GM18519 (cell line): ENCODE measurements at regions not wholly inside any gene's neighbourhood (a gene's known extent, or its start where the extent isn't known, plus 50 kb on each side); places are given as distances from the start of the nearest gene placed in this dataset.
"Not testable (repeated sequence)": the region's sequence is repeated elsewhere in the genome, so short reads cannot be mapped to it uniquely, and the experiment has no call there.

ENCODE experiments used
- ATAC-seq: cut with Tn5 transposase; IDR thresholded peaks from one replicate; pipeline ENCODE4 v1.9.1; 2021; ENCODE audit warnings: mild to moderate bottlenecking, moderate library complexity; ENCODE audit not compliant: unreplicated experiment, low FRiP score

DNA sequence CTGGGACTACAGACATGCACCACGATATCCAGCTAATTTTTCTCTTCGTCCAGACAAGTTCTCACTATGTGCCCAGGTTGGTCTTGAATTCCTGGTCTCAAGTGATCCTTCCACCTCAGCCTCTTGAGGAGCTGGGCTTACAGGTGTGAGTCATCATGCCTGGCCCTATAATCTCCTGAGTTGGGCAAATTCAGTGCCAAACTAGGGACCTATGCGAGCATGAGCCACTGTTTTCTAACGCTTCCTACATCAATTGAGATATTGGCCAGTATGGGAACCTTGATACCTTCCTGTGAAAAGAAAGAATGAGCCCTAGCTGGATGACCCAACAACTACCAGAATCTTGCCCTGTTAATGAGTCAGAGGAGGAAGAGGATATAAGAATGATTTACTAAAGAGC, 585.2 kb downstream of the C12orf50 start:
- no peak for ATAC-seq

DNA sequence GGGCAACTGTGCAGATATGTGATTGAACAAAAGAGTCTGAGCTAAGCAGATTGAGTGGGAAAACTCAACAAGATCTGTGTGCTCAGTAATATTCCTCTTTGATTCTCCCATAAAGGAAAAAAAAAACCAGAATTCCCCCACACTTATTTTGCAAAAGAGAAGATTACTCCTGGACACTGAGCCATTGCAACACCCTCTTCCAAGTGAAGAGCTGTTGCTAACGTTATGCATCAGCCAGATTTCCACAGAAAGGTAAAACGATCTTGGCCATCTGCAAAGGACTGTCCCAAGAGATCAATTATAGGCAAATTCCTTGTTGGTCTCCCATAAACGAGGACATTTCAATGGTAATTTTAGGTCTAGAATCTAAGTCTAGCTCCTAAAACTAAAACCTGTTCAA, 587.7 kb downstream of the C12orf50 start:
- no peak for ATAC-seq

DNA sequence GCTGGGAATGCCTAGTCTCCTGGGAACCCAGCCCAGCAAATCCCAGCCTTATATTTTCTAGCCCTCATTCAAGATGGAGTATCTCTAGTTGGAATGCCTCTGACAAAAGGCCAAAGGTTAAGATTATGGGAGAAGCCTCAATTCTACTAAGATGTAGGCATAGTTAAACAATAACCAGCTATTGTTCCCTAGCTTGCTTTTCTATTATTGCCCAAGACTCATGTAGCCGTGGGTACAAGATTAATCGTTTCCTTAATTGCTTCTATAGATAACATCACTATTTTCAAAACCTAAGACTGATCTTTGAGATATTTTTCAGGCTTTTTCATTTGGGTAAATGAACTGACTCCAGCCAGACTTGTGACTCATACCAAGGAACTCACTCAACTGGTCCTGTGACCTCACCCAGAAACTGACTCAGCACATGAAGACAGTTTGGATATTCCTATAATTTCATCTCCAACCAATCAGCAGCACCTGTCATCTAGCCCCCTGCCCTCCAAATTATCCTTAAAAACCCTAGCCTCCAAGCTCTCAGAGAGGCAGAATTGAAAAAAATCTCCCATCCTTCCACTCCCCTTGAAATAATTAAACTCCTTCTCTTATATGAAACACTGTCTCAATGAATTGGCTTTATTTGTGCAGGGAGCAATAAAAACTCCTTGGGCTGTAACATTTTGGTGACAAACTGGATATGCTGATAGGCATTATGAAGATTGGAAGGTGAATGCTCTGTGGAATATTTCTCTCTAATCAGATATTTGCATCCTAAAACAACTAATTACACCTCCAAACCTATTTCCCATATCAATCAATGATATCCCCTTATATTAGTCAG, 589.0 kb downstream of the C12orf50 start:
- no peak for ATAC-seq

DNA sequence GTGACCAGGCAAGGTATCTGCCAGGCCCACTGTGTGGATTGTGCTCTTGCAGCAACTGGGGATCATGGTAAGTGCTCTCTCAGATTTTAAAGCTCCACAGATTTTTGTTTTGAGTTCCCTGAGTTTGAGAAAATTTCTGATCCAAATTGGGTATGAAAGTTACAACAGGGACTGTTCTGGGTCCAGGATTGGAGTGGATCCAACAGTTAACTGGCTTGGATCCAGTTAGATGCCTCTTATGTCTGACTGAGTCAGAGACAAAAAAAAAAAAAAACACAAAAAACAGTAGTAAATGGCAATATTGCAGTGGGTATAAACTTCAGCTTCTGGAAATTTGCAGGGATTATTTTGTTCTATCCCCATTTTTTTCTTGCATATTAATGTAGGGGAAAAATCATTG, 598.8 kb downstream of the C12orf50 start:
- ATAC-seq: no peak

DNA sequence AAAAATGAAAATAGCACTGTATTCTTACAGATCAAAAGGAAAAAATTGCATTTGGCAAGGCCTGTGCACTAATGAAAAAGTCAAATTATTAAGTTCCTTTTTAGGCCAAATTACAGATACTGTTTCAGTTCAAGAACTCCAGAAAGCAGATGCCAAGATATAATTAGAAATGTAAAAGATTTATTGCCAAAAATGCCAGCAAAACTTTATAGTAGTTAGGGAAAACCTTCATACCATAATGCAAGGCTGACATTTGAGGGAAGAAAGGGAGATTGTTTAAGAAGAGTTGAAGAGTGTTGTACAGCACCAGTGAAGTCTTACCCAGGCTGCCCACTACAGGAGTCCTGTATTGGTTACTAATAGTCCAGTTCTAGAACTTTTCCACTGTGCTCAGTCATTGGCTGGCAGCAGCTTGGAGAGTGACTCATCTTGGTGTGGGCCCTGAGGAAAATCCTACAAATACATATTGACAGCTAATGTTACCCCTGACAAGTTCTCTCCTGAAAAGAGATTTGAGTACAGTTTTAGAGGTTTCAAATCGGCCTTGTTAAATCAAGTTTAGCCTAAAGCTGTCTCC, 600.4 kb downstream of the C12orf50 start:
- no peak for ATAC-seq

DNA sequence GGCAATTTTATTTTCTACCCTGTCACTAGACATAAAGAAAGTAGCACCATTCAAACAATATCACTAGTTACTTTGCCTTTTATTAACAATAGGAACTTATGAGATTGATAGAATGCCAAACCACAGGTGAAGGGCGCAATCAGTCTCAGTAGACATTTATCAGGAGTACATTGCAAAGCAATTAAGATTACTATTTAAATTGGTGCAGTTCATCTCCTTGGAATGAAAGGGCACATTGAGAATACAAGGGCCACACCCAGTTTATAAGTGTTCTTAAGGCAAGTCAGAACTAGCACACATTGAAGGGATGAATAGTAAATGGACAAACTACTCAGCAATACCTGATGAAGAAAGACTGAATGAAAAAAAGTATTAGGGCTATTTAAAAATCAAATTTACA, 601.4 kb downstream of the C12orf50 start:
- no peak for ATAC-seq

DNA sequence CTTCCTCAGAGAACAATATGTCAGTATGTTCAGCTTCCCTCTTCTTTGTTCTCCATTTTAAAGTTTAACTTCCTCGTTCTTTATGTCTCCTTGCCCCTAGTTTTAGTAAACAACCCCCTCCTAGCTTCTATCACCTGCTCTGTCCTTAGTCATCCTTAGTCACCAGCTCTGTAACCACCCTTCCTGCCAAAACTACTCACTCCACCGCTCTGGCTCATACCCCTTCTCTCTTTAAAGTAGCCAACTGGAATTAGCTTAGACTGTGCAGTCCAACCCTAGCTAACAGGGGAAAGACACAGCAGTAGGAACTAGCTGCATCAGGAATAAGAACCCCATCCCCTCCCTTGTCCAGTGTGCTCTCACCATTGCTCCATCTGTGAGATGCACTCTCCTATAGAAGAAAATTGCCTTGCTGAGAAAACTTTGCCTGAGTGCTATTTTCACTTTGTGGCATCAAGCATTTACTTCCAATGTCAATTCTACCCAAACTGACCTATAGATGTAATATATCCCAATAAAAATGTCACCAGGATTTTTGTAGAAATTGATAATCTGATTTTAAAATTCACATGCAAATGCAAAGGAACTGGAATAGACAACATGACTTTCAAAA, 603.2 kb downstream of the C12orf50 start:
- ATAC-seq: no peak

DNA sequence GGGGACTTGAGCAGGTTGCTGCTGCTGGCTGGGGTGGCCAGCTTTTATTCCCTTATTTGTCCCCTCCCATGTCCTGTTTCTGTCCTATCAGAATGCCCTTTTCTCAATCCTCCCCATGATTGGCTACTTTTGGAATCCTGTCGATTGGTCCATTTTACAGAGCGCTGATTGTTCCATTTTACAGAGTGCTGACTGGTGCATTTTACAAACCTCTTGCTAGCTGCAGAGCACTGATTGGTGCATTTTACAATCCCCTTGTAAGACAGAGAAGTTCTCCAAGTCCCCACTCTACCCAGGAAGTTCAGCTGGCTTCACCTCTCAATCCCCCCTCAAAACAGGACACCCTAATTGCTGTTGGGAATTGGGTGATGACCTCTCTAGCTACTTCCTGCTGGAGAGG, 608.0 kb downstream of the C12orf50 start:
- ATAC-seq: not testable (repeated sequence)

DNA sequence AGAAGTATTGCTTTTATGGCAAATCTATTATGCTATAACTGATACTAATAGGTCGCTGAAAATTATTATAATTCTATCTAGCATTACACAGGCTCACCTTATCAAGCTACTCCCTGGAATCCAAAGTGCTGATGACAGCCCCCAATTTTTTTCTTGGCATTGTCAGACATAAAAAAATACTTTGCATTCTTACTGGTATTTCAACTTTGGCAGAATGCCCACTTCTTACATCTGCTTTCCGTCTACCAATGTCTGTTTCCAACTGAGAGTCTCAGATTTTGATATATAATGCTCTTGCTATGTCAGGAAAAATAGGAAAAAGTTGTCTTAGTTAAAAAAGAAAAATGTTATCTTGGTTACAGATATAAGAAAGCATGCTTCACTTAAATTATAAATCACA, 615.4 kb downstream of the C12orf50 start:
- ATAC-seq: no peak

DNA sequence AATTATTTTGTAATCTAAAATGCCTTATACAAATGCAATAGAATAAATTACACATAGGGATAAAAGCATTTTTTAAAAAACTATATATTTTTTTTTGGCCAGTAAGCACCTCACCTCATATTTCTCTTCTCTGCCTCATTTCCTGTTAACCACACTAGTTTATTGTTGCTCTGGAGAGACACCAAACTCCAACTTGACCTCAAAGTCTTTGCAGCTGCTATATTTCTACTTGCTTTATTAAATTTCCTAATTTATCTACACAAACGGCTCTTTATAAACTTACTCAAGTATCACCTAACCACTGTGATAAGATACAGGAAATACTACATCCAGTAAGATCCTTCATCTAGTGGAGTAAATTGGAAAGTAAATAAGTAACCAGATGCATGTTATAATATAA, 622.3 kb downstream of the C12orf50 start:
- no peak for ATAC-seq

DNA sequence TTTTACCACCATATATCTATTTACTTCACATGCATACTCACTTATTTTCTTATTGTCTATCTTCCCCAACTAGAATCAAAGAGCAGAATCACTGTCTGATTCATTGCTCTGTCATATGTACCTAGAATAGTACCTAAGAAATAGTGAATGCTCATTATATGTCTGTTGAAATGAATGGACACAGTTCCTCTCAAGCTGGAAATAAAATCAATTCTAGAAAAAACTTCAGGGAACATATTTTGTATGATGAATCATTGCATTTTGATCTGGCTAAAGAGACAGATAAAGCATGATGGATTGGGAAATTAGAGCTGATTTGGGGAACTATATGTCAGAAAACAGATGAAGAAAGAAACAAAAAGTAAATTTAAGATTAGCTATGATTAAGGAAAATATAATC, 623.3 kb downstream of the C12orf50 start:
- no peak for ATAC-seq

DNA sequence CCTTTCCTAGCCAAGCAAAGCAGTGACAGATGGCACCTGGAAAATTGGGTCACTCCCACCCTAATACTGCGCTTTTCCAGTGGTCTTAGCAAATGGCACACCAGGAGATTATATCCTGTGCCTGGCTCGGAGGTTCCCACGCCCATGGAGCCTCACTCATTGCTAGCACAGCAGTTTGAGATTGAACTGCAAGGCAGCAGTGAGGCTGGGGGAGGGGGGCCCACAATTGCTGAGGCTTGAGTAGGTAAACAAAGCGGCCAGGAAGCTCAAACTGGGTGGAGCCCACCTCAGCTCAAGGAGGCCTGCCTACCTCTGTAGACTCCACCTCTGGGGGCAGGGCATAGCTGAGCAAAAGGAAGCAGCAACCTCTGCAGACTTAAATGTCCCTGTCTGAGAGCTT, 635.0 kb downstream of the C12orf50 start:
- not testable (repeated sequence) for ATAC-seq

DNA sequence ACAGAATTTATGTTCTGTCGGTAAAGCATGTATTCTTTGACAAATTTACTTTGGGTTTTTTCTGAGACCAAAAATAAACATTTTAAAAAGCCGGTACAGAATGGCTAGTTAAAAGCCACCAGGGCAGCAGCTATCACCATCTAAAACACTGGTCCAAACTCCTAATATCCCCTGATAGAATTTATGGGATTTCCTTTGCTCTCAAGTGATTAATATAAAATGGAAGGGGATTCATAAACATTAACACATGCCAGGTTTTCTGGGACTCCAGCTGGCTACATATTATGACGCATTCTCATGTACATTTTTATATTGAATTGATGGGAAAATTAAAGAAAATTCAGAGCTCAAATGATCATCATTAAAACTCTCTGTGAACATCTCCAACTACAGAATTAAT, 640.8 kb downstream of the C12orf50 start:
- ATAC-seq: no peak

DNA sequence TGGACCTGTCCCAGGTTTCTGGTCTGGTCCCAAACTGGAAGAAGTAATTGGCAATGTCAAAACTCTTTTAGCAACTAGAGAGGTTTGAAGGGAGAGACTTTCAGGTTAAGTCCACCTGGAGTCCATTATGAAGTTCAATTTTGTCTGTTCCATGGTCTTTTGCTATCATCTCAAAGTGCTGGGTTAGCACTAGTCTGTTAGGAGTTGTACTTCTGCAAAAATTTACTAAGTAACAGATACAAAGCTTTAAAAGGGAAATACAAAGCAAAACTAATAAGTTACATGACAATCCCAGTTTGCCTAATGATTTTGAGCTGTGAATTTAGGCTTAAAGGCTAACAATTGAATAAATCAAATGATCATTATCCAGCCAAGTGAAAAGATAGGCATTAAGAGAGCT, 643.9 kb downstream of the C12orf50 start:
- ATAC-seq: no peak

DNA sequence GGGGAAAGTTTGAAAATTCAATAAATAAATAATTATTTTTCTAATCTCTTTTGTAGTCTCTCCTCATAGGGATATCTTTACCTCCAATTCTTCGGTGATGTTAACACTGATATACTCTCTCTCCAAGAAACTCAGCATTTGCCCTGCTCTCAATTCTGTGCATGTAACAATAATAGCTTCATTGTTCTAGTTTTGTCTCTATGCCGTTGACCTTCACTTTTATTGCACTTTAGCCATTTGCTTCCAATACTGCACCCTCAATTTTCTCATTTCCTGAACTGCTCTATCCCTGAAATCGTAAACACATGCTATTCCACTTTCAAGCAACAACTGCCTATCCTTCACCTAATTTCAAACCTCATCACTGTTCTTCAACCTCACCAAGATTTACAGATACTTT, 645.0 kb downstream of the C12orf50 start:
- ATAC-seq: no peak

DNA sequence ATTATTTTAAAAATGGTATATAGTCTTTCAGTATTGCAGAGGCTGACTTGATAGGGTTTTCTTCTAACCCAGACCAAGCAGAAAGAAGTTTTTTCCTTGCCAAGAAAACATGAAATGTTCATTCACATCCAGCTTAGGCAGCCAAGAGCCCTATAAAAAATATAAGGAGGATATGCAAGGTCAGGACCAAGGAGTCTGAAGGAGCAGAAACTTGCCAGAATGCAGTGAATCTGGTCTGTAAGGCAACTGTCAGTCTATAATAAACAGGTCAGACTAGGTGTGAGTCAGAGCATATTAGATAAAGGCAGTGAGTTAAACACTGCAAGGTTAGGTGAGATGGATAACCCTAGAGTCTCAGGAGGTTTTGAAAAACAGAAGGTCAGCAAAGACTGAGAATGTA, 645.5 kb downstream of the C12orf50 start:
- no peak for ATAC-seq

DNA sequence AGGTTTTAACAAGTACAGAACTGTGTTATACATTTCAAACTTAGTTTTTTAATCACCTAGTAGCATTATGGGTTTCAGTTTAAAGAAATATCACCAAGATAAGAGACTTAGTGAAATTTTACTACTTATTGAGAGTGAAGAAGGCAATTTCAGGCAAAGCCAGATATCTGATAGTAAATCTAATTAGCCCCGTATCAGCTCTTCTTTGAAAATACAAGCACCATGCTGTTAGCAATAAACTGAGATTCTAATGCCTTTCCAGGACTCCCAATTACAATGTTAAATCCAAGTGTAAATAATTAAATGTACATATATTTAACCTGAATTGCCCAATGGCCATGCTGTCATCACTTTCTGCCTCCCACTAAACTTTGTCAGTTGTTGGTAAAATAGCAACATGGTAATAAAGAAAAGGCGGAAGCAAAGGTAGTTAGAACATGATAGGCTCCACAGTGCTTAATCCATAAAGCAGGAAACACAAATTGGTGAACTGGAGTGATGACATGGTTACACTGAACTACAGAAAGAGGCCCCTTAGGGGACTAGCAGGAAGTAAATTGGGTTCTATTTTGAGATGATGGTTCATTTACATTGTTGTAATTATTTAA, 646.1 kb downstream of the C12orf50 start:
- ATAC-seq: no peak

DNA sequence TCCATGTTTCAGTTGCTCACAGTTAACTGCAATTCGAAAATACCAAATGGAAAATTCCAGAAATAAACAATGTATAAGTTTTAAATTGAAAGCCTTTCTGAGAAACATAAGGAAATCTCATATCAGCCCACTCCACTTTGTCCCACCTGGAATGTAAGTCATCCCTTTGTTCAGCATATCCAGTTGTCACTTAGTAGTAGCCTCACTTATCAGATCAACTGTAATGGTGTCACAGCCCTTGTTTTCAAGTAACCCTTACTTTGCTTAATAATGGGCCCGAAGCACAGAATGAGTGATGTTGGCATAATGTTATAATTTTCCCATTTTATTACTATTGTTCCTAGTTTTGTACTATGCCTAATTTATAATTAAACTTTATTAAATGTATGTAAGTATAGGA, 646.8 kb downstream of the C12orf50 start:
- ATAC-seq: no peak

DNA sequence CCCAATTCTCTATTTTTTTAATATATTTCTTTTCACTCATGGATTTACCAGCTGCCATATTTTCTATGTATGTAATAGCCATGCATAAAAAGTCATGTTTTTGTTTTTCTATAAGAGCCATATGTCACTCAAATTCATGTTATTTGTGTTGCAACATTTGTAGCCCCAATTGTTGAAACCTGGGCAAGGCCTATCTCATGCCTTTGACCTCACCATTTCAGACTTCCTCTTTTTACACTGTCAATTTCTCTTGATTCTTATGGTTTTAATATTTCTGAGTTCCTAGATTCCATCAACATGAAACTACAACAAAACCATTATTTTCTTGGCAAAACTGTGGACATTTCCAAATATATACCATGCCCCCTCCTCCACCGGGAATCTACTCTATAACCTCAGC, 647.5 kb downstream of the C12orf50 start:
- ATAC-seq: no peak

DNA sequence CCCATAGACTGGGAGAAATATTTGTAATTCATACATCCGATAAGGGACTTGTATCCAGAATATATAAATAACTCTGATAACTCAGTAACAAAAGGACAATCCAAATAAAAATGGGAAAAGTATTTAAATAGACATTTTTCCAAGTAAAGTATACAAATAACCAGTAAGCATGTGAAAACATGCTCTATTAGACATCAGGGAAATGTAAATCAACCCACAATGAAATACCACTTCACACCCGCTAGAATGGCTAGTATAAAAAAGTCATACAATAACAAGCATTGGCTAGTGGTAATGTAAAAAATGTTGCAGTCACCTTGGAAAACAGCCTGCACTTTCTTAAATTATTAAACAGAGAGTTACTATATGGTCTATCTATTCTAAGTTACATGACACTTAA, 650.7 kb downstream of the C12orf50 start:
- no peak for ATAC-seq

DNA sequence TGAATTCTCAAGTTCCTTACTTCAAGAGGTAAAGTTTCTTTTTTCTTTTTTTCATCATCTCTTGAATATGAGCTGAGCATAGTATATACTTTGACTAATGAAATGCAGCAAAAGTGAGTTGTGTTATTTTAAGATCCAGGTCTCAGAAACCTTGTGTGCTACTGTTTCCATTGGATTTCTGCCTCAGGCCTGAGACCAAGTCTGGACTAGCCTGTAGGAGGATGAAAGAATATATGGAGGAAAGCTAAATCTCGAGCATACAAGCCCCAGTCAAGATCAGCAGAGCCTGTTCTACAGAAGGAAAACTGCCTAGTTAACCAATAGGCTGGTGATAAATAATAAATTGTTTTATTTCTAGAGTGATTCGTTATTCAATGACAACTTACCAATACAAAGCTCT, 652.5 kb downstream of the C12orf50 start:
- ATAC-seq: no peak

DNA sequence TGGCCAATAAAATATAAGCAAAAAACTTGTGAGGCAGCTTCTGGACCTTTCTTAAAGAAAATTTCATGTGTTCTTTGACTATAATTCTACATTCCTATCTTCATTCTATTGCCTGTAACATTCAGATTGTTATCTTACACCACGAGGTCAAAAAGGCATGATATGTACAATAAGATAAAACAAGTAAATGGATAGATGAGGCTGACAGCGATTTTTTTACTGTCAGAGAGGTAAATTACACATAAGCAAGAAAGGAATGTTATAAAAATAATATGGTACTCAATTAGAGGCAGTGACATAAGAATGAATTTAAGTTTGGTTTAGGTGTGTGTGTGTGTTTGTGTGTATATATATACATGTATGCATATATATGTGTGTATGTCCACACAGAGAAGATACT, 660.0 kb downstream of the C12orf50 start:
- ATAC-seq: no peak
